Non-pigmented ciliary epithelial cell (primary cell): ENCODE measurements at regions not wholly inside any gene's neighbourhood (a gene's known extent, or its start where the extent isn't known, plus 50 kb on each side); places are given as distances from the start of the nearest gene placed in this dataset.

ENCODE experiments used
- DNase-seq: peaks from one replicate; pipeline ENCODE4 v3.0.0-alpha.2; 2010; ENCODE audit warnings: low read depth

GRCh38 chr5:74152625-74153254 is 487.8 kb downstream of the ENC1 start:
- no peak for DNase-seq

- no peak for DNase-seq
Observed at GRCh38 chr5:74152136-74152535, 488.4 kb downstream of the ENC1 start.

GRCh38 chr5:74149395-74149794 is 491.1 kb downstream of the ENC1 start:
- no peak for DNase-seq

- DNase-seq = no peak
Observed at GRCh38 chr5:74148321-74148720, 492.2 kb downstream of the ENC1 start.

- no peak for DNase-seq
Observed at GRCh38 chr5:74146796-74147195, 493.7 kb downstream of the ENC1 start.

- DNase-seq = no peak
Observed at GRCh38 chr5:74145951-74146350, 494.6 kb downstream of the ENC1 start.

GRCh38 chr5:74143721-74144330 is 496.7 kb downstream of the ENC1 start:
- no peak for DNase-seq

GRCh38 chr5:74143151-74143550 is 497.4 kb downstream of the ENC1 start:
- no peak for DNase-seq

GRCh38 chr5:74141053-74141452 is 499.5 kb downstream of the ENC1 start:
- no peak for DNase-seq

GRCh38 chr5:74140409-74140808 is 500.1 kb downstream of the ENC1 start:
- no peak for DNase-seq

- no peak for DNase-seq
Observed at GRCh38 chr5:74139589-74139988, 500.9 kb downstream of the ENC1 start.

GRCh38 chr5:74138721-74139120 is 501.8 kb downstream of the ENC1 start:
- no peak for DNase-seq

- DNase-seq = no peak
Observed at GRCh38 chr5:74136276-74136825, 504.2 kb downstream of the ENC1 start.

- no peak for DNase-seq
Observed at GRCh38 chr5:74135033-74135432, 505.5 kb downstream of the ENC1 start.

GRCh38 chr5:74132485-74132884 is 506.5 kb downstream of the ARHGEF28 start:
- DNase-seq = no peak

- DNase-seq = no peak
Observed at GRCh38 chr5:74131250-74131649, 505.3 kb downstream of the ARHGEF28 start.

GRCh38 chr5:74130155-74130897 is 504.3 kb downstream of the ARHGEF28 start:
- DNase-seq = no peak

GRCh38 chr5:74127381-74128320 is 501.7 kb downstream of the ARHGEF28 start:
- DNase-seq = no peak

GRCh38 chr5:74126294-74126693 is 500.3 kb downstream of the ARHGEF28 start:
- no peak for DNase-seq

GRCh38 chr5:74124826-74125225 is 498.8 kb downstream of the ARHGEF28 start:
- no peak for DNase-seq

- no peak for DNase-seq
Observed at GRCh38 chr5:74123929-74124328, 497.9 kb downstream of the ARHGEF28 start.
